ENCODE measurements at regions not wholly inside any gene's neighbourhood (a gene's known extent, or its start where the extent isn't known, plus 50 kb on each side); places are given as distances from the start of the nearest gene placed in this dataset.

DNA sequence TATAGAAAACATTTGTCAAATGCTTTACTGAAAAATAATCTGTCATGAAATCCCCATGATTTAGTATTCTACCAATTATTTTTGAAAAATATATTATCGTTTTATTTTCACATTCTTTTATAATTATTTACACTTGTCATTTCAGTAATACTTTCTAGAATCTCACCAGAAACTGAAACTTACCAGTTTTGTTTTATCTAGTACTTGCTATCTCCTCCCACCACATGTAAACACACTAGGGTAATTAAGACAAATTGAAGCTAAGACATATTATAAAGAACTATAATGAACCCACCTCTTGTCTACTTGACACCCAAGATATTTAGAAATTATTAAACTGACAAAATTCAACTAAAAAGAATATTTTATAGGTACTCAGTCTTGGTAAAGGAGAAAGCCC, 51.5 kb upstream of the GRM3 start:
- H3F3A ChIP-seq (ENCODE audit: insufficient read depth), result no peaks in the 10 kb centered on the region
- H3K4me3 ChIP-seq (ENCODE audit: insufficient read depth, low read length, poor library complexity, severe bottlenecking), result no peak overlapping the region
- H3K36me3 ChIP-seq (ENCODE audit: low read length), result no peaks in the 10 kb centered on the region
- H4K20me1 ChIP-seq (ENCODE audit: low read depth, low read length), result no peaks in the 10 kb centered on the region; the same call in 1 of the 2 replicates
- no peak overlapping the region for H3K27ac ChIP-seq (ENCODE audit: low read depth, low read length)
- H3K79me2 ChIP-seq (ENCODE audit: insufficient read depth, low read length), result no peaks in the 10 kb centered on the region
- H2AFZ ChIP-seq (ENCODE audit: low read depth, low read length, severe bottlenecking), result no peak overlapping the region
- H3K27me3 ChIP-seq (ENCODE audit: low read length), result no peaks in the 10 kb centered on the region
- TF ChIP-seq EZH2phosphoT487 (conservative IDR thresholded peaks at IDR 0.05; ENCODE audit: low read length), result no peak
- TF ChIP-seq, protein P1, sequence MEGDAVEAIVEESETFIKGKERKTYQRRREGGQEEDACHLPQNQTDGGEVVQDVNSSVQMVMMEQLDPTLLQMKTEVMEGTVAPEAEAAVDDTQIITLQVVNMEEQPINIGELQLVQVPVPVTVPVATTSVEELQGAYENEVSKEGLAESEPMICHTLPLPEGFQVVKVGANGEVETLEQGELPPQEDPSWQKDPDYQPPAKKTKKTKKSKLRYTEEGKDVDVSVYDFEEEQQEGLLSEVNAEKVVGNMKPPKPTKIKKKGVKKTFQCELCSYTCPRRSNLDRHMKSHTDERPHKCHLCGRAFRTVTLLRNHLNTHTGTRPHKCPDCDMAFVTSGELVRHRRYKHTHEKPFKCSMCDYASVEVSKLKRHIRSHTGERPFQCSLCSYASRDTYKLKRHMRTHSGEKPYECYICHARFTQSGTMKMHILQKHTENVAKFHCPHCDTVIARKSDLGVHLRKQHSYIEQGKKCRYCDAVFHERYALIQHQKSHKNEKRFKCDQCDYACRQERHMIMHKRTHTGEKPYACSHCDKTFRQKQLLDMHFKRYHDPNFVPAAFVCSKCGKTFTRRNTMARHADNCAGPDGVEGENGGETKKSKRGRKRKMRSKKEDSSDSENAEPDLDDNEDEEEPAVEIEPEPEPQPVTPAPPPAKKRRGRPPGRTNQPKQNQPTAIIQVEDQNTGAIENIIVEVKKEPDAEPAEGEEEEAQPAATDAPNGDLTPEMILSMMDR (IDR thresholded peaks at IDR 0.05; ENCODE audit: insufficient read depth, low read length, poor library complexity, severe bottlenecking), result no peak
- no peaks in the 10 kb centered on the region for H3K9me3 ChIP-seq (ENCODE audit: insufficient read depth, low read length)
- H3K4me2 ChIP-seq (ENCODE audit: low read depth, low read length, poor library complexity, severe bottlenecking), result no peak overlapping the region
- H3K9me2 ChIP-seq (replicated peaks; ENCODE audit: insufficient read depth, low read length), result no peaks in the 10 kb centered on the region
- H3K9ac ChIP-seq (ENCODE audit: low read length), result no peak overlapping the region

GRCh38 chr7:86574006-86574405, 69.7 kb upstream of the GRM3 start:
- Histone ChIP-seq H3K27me3 (ENCODE audit: low read length) (no peaks in the 10 kb centered on the region), H3K4me3 (ENCODE audit: insufficient read depth, low read length, poor library complexity, severe bottlenecking) (no peak overlapping the region), H3K79me2 (ENCODE audit: insufficient read depth, low read length) (no peaks in the 10 kb centered on the region), H4K20me1 (ENCODE audit: low read depth, low read length) (no peaks in the 10 kb centered on the region), H3K9ac (ENCODE audit: low read length) (no peak overlapping the region), H2AFZ (ENCODE audit: low read depth, low read length, severe bottlenecking) (no peak overlapping the region), H3K9me3 (ENCODE audit: insufficient read depth, low read length) (no peaks in the 10 kb centered on the region), H3K36me3 (ENCODE audit: low read length) (no peaks in the 10 kb centered on the region), H3K4me2 (ENCODE audit: low read depth, low read length, poor library complexity, severe bottlenecking) (no peak overlapping the region), H3F3A (ENCODE audit: insufficient read depth) (no peaks in the 10 kb centered on the region), H3K27ac (ENCODE audit: low read depth, low read length) (no peak overlapping the region), H3K9me2 (replicated peaks; ENCODE audit: insufficient read depth, low read length) (no peaks in the 10 kb centered on the region)
- TF ChIP-seq EZH2phosphoT487 (conservative IDR thresholded peaks at IDR 0.05; ENCODE audit: low read length), result no peak
- TF ChIP-seq, protein P1 (IDR thresholded peaks at IDR 0.05; ENCODE audit: insufficient read depth, low read length, poor library complexity, severe bottlenecking), result no peak

GRCh38 chr7:86558680-86559501, 84.8 kb upstream of the GRM3 start:
- Histone ChIP-seq H3K27ac (ENCODE audit: low read depth, low read length) (no peak overlapping the region), H3K9me3 (ENCODE audit: insufficient read depth, low read length) (no peaks in the 10 kb centered on the region), H3K4me3 (ENCODE audit: insufficient read depth, low read length, poor library complexity, severe bottlenecking) (no peak overlapping the region), H4K20me1 (ENCODE audit: low read depth, low read length) (no peaks in the 10 kb centered on the region), H3K79me2 (ENCODE audit: insufficient read depth, low read length) (no peaks in the 10 kb centered on the region), H3K27me3 (ENCODE audit: low read length) (no peaks in the 10 kb centered on the region), H3K9ac (ENCODE audit: low read length) (no peak overlapping the region), H3K4me2 (ENCODE audit: low read depth, low read length, poor library complexity, severe bottlenecking) (no peak overlapping the region), H3F3A (ENCODE audit: insufficient read depth) (no peaks in the 10 kb centered on the region), H3K36me3 (ENCODE audit: low read length) (no peaks in the 10 kb centered on the region), H2AFZ (ENCODE audit: low read depth, low read length, severe bottlenecking) (no peak overlapping the region), H3K9me2 (replicated peaks; ENCODE audit: insufficient read depth, low read length) (no peaks in the 10 kb centered on the region)
- no peak for TF ChIP-seq EZH2phosphoT487 (conservative IDR thresholded peaks at IDR 0.05; ENCODE audit: low read length)
- TF ChIP-seq, protein P1 (IDR thresholded peaks at IDR 0.05; ENCODE audit: insufficient read depth, low read length, poor library complexity, severe bottlenecking), result no peak

All from SU-DHL-6 (cell line).